ENCODE measurements at regions not wholly inside any gene's neighbourhood (a gene's known extent, or its start where the extent isn't known, plus 50 kb on each side); places are given as distances from the start of the nearest gene placed in this dataset.

GRCh38 chrX:87236830-87237440 is 280.7 kb upstream of the KLHL4 start:
- no peaks in the 10 kb centered on the region for H3K27me3 ChIP-seq
- no peak for DNase-seq
- no peak overlapping the region for H3K4me3 ChIP-seq
- H3K36me3 ChIP-seq: no peaks in the 10 kb centered on the region
- H3K9me3 ChIP-seq: no peaks in the 10 kb centered on the region

- H3K27me3 ChIP-seq: no peaks in the 10 kb centered on the region
These were observed 252.1 kb upstream of the KLHL4 start for GRCh38 chrX:87265518-87265917.

GRCh38 chrX:87272491-87272890 is 245.1 kb upstream of the KLHL4 start:
- H3K36me3 ChIP-seq: no peaks in the 10 kb centered on the region
- no peaks in the 10 kb centered on the region for H3K27me3 ChIP-seq
- H3K4me3 ChIP-seq: no peak overlapping the region
- no peak for DNase-seq
- H3K9me3 ChIP-seq: no peaks in the 10 kb centered on the region

More at GRCh38 chrX:87265518-87265917, 252.1 kb upstream of the KLHL4 start:
- no peak for DNase-seq
- Histone ChIP-seq H3K4me3 (no peak overlapping the region), H3K36me3 (no peaks in the 10 kb centered on the region), H3K9me3 (no peaks in the 10 kb centered on the region)

- H3K9me3 ChIP-seq: no peaks in the 10 kb centered on the region
- no peaks in the 10 kb centered on the region for H3K27me3 ChIP-seq
- no peak overlapping the region for H3K4me3 ChIP-seq
- no peak for DNase-seq
- no peaks in the 10 kb centered on the region for H3K36me3 ChIP-seq
These were observed 217.9 kb upstream of the KLHL4 start for GRCh38 chrX:87299563-87300160.

GRCh38 chrX:87310780-87311179 is 206.8 kb upstream of the KLHL4 start:
- DNase-seq: no peak
- Histone ChIP-seq H3K27me3 (no peaks in the 10 kb centered on the region), H3K4me3 (no peak overlapping the region), H3K36me3 (no peaks in the 10 kb centered on the region), H3K9me3 (no peaks in the 10 kb centered on the region)

- no peak for DNase-seq
- H3K27me3 ChIP-seq: no peaks in the 10 kb centered on the region
- no peaks in the 10 kb centered on the region for H3K36me3 ChIP-seq
- H3K4me3 ChIP-seq: no peak overlapping the region
- no peaks in the 10 kb centered on the region for H3K9me3 ChIP-seq
These were observed 190.3 kb upstream of the KLHL4 start for GRCh38 chrX:87327267-87327666.

GRCh38 chrX:87337267-87337666 is 180.3 kb upstream of the KLHL4 start:
- H3K4me3 ChIP-seq: no peak overlapping the region
- H3K36me3 ChIP-seq: no peaks in the 10 kb centered on the region
- no peaks in the 10 kb centered on the region for H3K27me3 ChIP-seq
- H3K9me3 ChIP-seq: no peaks in the 10 kb centered on the region
- DNase-seq: no peak

- Histone ChIP-seq H3K27me3 (no peaks in the 10 kb centered on the region), H3K36me3 (no peaks in the 10 kb centered on the region), H3K4me3 (no peak overlapping the region), H3K9me3 (no peaks in the 10 kb centered on the region)
- DNase-seq: no peak
These were observed 179.1 kb upstream of the KLHL4 start for GRCh38 chrX:87338510-87338909.

GRCh38 chrX:87370865-87371264 is 146.7 kb upstream of the KLHL4 start:
- H3K27me3 ChIP-seq: no peaks in the 10 kb centered on the region

GRCh38 chrX:87374324-87374723 is 143.3 kb upstream of the KLHL4 start:
- no peaks in the 10 kb centered on the region for H3K36me3 ChIP-seq
- no peak for DNase-seq
- H3K9me3 ChIP-seq: no peaks in the 10 kb centered on the region
- no peak overlapping the region for H3K4me3 ChIP-seq
- no peaks in the 10 kb centered on the region for H3K27me3 ChIP-seq

More at GRCh38 chrX:87370865-87371264, 146.7 kb upstream of the KLHL4 start:
- Histone ChIP-seq H3K9me3 (no peaks in the 10 kb centered on the region), H3K4me3 (no peak overlapping the region), H3K36me3 (no peaks in the 10 kb centered on the region)
- DNase-seq: no peak

- H3K36me3 ChIP-seq: no peaks in the 10 kb centered on the region
- no peaks in the 10 kb centered on the region for H3K27me3 ChIP-seq
- no peak overlapping the region for H3K4me3 ChIP-seq
- H3K9me3 ChIP-seq: no peaks in the 10 kb centered on the region
- DNase-seq: no peak
These were observed 140.7 kb upstream of the KLHL4 start for GRCh38 chrX:87376896-87377295.

- Histone ChIP-seq H3K9me3 (no peaks in the 10 kb centered on the region), H3K36me3 (no peaks in the 10 kb centered on the region), H3K4me3 (no peak overlapping the region), H3K27me3 (no peaks in the 10 kb centered on the region)
- no peak for DNase-seq
These were observed 129.2 kb upstream of the KLHL4 start for GRCh38 chrX:87388381-87388780.

GRCh38 chrX:87391742-87392141 is 125.9 kb upstream of the KLHL4 start:
- Histone ChIP-seq H3K27me3 (no peaks in the 10 kb centered on the region), H3K4me3 (no peak overlapping the region), H3K9me3 (no peaks in the 10 kb centered on the region), H3K36me3 (no peaks in the 10 kb centered on the region)
- DNase-seq: no peak

GRCh38 chrX:87392369-87392768 is 125.2 kb upstream of the KLHL4 start:
- Histone ChIP-seq H3K36me3 (no peaks in the 10 kb centered on the region), H3K9me3 (no peaks in the 10 kb centered on the region), H3K27me3 (no peaks in the 10 kb centered on the region), H3K4me3 (no peak overlapping the region)
- DNase-seq: no peak

GRCh38 chrX:87397103-87397886 is 120.3 kb upstream of the KLHL4 start:
- DNase-seq: no peak
- Histone ChIP-seq H3K4me3 (no peak overlapping the region), H3K27me3 (no peaks in the 10 kb centered on the region), H3K36me3 (no peaks in the 10 kb centered on the region), H3K9me3 (no peaks in the 10 kb centered on the region)

- H3K9me3 ChIP-seq: no peaks in the 10 kb centered on the region
These were observed 115.3 kb upstream of the KLHL4 start for GRCh38 chrX:87402256-87402655.

GRCh38 chrX:87403551-87403950 is 114.1 kb upstream of the KLHL4 start:
- Histone ChIP-seq H3K27me3 (no peaks in the 10 kb centered on the region), H3K4me3 (no peak overlapping the region), H3K36me3 (no peaks in the 10 kb centered on the region), H3K9me3 (no peaks in the 10 kb centered on the region)
- DNase-seq: no peak

More at GRCh38 chrX:87402256-87402655, 115.3 kb upstream of the KLHL4 start:
- Histone ChIP-seq H3K36me3 (no peaks in the 10 kb centered on the region), H3K4me3 (no peak overlapping the region), H3K27me3 (no peaks in the 10 kb centered on the region)
- no peak for DNase-seq

Data from MG63 (cell line).